GM12892 (cell line): ENCODE measurements at regions not wholly inside any gene's neighbourhood (a gene's known extent, or its start where the extent isn't known, plus 50 kb on each side); places are given as distances from the start of the nearest gene placed in this dataset.

ENCODE experiments used
- POLR2A ChIP-seq: IDR thresholded peaks from 2 replicates; pipeline ENCODE4 v1.6.1; 2011; ENCODE audit warnings: low read depth, low read length, control low read depth
- POLR2AphosphoS5 ChIP-seq: IDR thresholded peaks from 2 replicates; pipeline ENCODE4 v1.6.1; 2011; ENCODE audit warnings: low read depth, low read length, control low read depth
- TAF1 ChIP-seq: IDR thresholded peaks from 2 replicates; pipeline ENCODE4 v1.6.1; 2011; ENCODE audit warnings: low read depth, mild to moderate bottlenecking, control low read depth, low read length, borderline replicate concordance

GRCh38 chr12:58415716-58416115 is 474.3 kb downstream of the ATP23 start:
- TF ChIP-seq POLR2AphosphoS5 (no peak), POLR2A (no peak), TAF1 (no peak)
